Erythroblast (primary cell): ENCODE measurements at regions not wholly inside any gene's neighbourhood (a gene's known extent, or its start where the extent isn't known, plus 50 kb on each side); places are given as distances from the start of the nearest gene placed in this dataset.

Source experiments
- GATA1 ChIP-seq: IDR thresholded peaks from 2 replicates; pipeline ENCODE4 v1.6.1; 2011; ENCODE audit warnings: low read depth, mild to moderate bottlenecking, control low read depth, low read length, moderate library complexity
- POLR2A ChIP-seq: IDR thresholded peaks from 2 replicates; pipeline ENCODE4 v1.6.1; 2011; ENCODE audit warnings: mild to moderate bottlenecking, low read length

DNA sequence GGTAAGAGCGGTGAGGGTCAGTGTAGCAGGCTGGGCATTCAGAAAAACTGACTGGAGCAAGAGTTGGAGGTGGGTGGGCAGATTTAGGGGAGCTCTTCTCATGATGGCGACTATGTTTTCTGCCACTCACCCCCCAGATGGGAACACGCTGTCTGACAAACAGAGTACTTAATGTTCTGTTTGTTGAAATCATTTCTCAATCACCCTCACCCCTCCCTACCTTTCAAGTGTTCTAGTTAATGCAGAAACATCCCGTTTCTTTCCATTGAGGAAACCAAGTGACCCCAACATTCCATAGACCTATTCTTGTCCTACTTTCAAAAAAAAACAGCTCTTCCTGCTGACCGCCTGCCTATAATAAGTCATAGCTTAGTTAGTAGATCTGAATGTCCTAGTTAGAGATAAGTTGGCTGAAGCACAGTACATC, 132.5 kb upstream of the NEDD9 start:
- TF ChIP-seq POLR2A (no peak), GATA1 (no peak)
